NCI-H524 (cell line): ENCODE measurements at regions not wholly inside any gene's neighbourhood (a gene's known extent, or its start where the extent isn't known, plus 50 kb on each side); places are given as distances from the start of the nearest gene placed in this dataset.
"Not testable (repeated sequence)": the region's sequence is repeated elsewhere in the genome, so short reads cannot be mapped to it uniquely, and the experiment has no call there.

Experiments used
- DNase-seq, 2 experiments: peaks; one replicate each; lab custom pipeline; 2025; lab: John Stamatoyannopoulos, UW

DNA sequence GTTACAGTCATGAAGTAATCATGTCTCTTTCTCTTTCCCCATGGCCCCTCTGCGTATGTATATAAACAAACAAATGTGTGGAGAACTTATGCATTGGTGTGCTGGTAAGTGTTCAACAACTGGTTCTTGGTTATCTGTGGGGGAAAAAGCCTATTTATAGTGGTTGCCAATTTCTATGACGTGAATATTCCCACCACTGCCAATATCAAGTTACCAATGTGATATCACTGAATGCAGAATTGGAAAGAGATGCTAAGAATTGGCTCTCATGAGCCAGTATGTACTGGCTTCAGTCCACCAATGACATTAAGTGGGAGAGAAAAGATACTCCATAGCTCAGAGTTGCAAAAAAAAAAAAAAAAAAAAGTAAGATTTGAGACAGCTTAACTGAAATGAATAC is 399.7 kb downstream of the REEP3 start:
- no peak for DNase-seq

DNA sequence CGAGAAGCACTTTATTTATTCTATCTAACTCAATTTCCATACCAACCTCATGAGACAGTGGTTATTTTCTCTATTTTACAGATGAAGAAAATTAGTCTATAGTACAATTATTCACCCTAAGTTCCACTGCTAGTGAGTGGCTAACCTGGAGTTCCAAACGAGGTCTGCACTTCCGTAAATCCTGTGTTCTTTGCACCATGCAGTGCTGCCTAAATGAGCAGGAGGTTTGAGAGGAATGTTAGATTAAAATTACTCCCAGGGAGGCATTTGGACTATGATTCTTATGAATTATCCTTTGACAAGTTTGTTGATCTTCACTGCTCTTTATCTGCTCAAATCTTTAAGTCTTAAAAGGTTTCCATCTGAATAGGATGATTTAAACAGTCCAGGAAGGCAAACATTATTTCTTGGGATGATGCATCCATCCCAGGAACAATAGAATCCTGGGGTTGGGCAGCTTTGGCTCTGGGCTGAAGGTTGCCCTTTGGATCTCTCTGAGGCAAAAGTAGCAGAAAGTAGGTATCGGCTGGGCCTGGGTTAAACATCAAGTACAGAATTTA is 400.8 kb downstream of the REEP3 start:
- DNase-seq = no peak

DNA sequence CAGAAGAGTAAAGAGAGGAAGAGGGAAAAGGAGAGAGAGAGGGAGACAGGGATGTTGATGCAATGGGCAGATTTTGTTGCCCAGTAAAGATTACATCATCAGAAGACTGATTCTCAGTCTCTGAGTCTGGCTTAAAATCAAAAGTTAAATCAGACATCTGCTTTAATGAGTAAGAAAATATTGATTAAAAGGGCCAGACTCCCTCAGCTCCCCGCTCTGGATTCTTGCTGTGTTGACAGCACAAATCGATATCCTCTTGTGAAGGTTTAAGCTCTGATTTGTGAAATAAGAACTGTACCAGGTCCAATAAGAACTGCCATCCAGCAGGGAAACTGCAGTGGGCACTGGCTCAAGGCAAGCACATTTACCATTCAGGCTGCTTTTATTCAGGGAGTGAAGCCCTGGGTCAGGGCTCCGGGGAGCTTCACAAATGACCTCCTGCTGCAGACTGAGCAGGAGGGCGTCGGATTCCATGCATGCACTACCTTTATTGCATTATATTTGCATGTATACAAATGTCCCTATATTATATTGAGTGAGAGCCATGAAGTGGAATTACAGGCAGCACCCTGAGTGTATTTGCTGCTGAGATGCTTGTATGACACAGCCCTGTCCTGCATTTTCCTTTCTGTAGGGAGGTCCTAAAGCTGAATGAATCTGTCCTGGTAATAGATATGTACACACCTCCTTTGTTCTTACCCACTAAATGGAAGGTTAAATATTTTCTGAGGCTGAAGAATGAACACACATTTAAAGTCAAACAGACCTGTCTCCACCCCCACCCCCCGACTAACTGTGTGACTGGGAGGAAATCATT is 401.5 kb downstream of the REEP3 start:
- DNase-seq = no peak

DNA sequence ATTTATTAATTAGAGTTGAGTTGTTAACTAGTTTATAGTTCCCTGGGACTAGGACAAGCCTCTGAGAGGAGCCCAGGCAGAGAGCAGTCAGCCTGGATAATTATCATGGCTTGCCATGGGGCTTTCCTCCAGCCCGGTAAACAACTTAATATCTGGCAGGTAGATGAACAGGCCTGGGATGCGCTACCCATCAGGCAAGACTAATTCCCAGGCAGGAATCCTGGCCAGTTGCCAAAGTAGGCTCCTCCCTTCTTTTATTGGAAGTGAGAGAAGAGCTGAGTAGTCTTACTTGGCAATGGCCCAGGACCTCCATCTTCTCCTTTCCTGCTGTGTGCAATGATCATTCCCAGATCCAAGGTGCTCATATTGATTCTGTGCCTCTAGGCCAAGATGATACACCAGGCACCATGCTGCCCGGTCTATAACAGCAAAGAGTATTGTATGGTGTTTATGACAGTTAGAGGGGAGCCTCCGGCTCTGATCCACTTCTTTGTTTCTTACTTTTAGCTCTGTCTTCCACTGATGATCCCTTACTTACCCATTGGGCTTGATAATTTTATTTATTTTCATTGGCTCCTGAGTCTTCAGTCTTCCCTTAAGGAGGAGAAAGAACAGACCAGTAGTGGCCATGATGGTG is 408.7 kb downstream of the REEP3 start:
- peak in 1 of 2 experiments; percentile 38 for DNase-seq

DNA sequence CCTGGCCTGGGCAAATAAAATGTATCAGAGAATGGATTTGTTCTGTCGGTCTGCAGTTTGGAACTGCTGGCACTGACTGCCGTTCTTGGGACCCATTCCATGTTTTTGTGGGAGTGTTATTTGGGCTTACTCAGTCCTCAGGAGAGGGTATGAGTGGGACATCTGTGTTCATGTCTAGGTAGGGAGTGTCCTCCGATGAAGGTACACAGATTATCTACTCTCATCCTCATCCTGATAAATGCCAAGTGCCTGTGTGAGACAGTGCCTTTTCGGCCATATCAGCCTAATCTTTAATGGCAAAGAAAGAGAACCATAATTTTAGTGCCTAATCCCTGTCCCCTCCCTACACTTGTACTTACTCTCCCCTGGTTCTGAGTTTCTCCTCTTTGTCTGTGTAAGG is 409.4 kb downstream of the REEP3 start:
- DNase-seq = no peak

DNA sequence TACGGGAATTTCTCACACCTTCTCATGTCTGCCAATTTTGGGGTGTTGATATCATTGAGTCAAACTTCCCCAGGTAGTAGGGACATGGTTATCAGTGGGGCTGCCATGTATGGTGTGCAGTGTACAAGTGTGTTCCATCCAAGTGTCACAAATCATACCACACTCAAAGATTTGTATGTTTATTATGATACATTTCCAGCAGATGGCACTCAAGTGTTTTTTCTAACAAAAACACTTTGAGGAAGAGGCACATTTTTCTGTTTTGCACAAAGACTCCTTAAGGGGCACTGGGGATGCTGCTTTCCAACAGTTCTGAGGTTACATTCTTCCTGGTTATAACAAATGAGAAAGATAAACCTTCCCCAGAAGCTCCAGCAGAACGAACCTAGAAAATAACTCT is 414.5 kb downstream of the REEP3 start:
- DNase-seq = peak in 1 of 2 experiments; percentile 7

DNA sequence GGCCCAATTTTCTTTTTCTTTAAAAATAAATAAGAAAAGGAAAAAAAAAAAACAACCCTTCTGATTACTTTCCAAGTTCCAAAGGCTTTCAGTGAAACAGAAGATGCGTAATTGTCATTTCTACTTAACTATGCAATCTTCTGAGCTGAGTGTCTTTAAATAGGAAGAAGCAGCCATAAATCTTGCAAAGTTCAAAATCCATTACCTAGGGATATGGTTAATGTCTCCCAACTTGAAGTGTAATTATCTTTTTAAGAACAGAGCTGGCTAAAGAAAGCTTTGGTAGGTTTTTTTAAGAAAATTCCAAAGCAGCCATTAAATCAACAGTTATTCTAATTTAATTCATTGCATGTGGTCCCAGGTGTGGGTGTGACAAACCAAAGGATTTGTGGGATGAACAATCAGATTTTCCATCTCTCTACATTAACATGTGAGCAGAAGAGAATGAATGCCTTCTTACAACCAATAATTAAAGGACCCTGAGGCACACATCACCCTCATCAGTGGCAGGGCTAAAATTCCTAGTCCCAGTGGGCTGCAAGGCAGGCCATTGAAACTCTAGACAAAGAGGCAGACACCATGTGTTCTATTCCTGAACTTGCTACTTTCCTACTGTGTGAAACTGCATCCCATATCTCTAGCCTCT is 419.2 kb downstream of the REEP3 start:
- no peak for DNase-seq

DNA sequence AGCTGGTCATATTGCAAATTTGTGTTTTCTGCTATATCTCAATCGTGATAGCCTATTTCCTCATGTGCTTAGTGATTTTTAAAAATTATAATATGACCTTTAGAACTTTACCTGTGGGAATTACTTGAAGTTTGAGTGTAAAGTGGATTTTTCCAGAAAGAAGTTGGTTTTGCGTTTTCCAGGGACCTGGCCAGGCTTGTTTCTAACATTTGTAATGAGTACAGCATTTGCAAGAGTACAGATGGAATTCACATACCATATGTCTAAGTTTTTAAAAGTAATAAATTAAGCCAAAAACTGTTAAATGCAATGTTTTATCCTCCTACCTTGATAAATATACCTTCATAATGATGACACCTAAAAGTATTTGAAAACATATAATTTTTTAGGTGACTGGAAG is 443.2 kb downstream of the REEP3 start:
- DNase-seq = no peak

DNA sequence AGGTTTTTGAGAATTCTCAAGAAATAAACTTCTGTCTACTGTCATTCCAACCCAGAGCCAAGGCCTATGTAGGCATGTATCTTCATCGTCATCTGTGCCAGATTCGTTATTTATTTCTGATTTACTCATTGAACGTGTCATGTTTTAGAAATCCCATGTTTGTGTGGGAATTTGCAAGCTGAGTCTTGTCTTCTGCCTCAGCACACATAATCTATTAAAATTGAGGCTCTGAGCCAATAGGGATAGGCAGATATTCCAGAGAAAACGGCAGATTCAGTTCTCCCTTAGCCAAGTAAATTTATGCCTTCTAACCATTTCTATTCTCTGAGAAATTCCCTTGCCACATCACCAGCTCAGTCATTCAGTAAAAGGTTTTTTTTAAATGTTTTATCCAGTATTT is 444.6 kb downstream of the REEP3 start:
- no peak for DNase-seq

DNA sequence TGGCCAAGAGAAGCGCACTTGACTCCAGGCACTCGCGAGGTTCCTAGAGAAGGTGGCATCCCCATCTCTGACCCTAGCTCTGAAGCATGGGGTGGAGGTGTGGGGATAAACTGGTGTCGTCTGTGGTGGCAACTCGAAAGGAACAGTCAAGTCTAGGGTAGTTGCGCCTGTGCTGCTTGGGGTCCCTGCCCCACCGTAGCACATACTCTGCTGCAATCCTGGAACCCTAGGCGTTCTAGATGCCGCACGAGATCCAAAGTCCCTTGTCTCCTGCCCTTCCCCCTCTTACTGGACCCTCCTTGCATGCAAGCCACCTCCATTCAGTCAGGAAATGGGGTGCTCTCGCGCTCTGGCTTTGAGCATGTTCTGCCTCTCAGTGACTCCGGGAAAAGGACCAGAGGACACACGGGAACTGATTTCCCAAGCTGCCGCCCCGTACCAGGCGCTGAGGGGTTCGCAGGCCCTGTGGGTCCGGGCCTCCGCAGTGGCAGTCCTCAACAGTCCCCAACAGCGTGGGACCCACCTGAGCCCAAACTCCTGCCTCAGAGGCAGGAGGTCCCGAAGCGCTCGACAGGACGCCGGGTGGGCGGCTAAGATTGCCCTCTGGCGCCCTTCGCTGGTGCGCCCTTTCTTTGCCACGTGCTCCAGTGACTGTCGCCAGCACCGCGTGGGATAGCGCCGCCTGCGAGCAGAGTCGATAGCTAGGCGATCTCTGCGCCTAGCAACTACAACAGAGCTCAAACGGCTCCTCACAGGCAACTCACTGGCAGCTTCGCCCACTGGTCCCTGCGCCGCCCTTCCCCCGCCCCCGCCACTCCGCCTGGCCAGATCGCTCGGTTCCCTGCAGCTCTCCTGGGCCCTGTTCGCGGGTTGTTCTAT is 452.0 kb downstream of the REEP3 start:
- DNase-seq = no peak

DNA sequence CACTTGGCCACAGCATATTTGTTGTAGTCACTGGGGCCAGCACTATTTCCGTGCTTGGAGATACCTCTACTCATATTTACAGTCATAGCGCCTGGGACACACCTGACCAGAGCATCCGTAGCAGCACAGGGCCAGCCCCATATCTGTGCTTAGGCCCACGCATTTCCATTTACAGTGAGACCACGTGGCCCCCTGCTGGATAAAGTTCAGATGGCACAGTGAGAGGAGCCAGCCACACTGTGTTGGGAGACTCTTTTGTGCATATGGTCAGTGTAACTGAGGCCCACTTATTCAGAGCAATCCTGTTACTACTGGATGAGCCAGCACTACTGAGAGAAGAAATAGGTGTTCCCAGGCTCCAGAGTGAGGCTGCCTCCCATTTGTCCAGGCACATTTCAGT is 455.3 kb downstream of the REEP3 start:
- peak; percentile 4 to 55 for DNase-seq

DNA sequence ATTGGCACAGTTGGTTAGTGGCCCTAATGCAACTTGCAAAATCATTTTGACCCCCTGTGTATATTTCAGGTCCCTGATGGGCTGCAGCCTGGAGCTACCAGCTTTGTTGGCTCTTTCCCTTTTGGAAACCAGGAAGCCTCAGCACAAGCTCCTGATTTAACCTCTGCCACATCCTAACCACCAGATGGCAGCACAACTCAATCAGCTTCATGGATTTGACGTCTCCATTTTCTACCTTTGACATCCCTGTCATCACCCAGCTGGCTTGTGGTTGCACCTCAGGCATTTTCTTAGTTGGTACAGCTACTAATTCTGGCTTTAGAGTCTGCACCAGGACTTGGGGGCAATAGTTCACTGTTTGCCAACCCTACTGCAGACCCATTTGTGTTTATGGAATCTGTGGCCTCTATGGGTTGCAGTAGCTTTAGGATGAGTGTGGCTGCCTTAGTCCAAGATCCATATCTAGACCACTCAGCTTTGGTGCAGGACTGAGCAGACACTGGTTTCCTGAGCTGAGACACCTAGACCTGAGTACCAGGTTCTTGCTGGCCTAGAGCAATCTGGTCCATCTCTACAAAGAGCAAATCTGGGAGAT is 456.2 kb downstream of the REEP3 start:
- peak in 1 of 2 experiments; percentile 42 for DNase-seq

DNA sequence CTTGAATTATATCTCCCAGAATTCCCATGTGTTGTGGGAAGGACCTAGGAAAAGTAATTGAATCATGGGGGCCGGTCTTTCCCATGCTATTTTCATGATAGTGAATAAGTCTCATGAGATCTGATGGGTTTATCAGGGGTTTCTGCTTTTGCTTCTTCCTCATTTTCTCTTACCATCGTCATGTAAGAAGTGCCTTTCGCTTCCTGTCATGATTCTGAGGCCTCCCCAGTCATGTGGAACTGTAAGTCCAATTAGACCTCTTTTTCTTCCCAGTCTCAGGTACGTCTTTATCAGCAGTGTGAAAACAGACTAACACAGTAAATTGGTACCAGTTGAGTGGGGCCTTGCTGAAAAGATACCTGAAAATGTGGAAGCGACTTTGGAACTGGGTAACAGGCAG is 459.7 kb downstream of the REEP3 start:
- not testable (repeated sequence) for DNase-seq

DNA sequence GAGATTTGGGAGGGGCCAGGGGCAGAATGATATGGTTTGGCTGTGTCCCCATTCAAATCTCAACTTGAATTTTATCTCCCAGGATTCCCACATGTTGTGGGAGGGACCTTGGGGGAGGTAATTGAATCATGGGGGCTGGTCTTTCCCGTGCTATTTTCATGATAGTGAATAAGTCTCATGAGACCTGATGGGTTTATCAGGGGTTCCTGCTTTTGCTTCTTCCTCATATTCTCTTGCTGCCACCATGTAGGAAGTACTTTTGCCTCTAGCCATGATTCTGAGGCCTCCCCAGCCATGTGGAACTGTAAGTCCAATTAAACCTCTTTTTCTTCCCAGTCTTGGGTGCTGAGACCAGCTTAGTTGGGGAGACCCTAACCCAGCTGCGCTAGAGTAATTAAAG is 462.9 kb downstream of the REEP3 start:
- DNase-seq = not testable (repeated sequence)

DNA sequence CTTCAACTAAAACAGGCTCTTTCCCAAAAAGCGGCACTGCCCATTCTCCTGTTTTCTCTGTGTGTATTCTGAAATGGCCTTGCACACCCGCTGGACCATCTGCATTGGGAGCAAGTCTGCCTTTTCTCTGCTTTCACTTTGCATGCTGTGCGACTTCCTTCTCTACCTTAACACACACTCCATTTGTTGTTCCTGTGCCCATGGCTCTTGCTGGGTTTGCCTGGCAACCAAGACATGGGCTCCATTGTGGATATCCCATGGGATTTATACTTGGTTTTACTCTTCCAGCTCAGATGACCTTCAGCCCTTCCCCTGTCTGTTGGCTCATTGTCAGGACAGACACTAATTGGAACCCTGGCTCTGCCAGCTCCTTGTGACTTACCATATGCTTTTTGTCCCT is 465.3 kb downstream of the REEP3 start:
- DNase-seq = no peak

DNA sequence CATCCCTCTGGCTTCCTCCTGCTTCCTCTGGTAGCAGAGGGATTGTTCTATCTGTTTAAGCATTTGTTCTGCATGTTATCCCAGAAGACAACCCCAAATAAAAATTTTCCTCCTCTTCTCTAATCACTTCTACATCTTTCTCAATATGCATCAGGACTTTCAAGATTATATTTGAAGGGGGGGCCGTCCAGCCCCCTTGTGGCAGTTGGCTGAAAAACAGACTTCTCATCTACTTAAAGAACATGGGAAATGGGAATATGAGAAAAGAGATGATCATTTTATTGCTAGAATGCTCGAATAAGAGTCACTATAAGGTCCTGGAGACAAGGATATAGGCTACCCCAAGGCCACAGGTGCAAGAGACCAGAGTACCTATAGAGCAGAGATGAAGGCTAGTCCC is 466.0 kb downstream of the REEP3 start:
- no peak for DNase-seq

DNA sequence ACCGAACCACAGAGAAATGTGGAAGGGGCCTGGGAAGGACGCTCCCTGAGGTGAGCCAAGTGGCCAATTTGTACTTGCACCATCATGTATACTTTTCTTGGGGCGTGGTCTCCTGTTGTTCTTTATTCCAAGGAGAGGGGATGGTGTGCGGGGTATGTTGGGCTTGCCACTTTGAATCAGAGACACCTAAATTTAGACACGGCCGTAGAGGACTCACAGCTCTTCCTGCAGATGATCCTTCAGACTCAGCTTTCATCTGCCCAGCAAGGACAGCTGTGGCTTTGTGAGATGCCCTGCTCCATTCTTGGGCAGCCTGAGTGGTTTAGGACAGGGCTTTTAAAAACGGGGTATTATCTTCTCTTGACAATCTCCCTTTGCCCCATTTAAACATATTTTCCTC is 473.2 kb downstream of the REEP3 start:
- no peak for DNase-seq

DNA sequence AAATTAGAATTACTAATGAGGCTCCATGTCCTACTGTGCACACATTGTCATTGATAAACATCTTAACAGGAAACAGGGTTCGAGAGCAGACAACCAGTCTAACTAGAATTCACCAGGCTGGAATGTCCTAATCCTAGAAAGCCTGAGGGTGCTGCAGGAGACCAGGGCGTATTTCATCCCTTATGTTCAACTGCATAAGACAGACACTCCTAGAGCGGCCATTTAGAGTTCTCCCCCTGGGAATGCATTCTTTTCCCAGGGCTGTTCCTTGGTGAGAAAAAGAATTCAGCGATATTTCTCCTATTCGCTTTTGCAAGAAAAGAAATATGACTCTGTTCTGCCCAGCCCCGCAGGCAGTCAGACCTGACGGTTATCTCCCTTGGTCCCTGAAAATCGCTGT is 486.0 kb downstream of the REEP3 start:
- no peak for DNase-seq

DNA sequence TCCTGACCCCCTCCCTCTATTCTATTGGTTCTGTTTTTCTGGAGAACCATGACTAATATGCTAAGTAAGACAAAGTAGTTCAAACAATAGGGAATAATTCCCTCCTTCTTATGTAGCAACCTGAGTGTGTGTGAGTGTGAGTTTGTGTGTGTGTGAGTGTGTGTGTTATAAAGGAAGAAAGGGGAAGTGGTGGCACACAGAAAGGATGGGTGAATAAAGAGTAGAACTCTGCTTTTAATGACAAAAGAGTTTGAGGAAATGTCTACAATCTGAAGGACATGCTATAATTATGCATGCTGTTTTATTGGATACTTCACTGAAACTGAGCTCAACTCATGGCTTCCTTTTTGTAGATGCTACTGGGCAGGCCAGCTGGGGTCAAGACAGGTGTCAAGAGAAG is 489.5 kb downstream of the REEP3 start:
- DNase-seq = no peak

DNA sequence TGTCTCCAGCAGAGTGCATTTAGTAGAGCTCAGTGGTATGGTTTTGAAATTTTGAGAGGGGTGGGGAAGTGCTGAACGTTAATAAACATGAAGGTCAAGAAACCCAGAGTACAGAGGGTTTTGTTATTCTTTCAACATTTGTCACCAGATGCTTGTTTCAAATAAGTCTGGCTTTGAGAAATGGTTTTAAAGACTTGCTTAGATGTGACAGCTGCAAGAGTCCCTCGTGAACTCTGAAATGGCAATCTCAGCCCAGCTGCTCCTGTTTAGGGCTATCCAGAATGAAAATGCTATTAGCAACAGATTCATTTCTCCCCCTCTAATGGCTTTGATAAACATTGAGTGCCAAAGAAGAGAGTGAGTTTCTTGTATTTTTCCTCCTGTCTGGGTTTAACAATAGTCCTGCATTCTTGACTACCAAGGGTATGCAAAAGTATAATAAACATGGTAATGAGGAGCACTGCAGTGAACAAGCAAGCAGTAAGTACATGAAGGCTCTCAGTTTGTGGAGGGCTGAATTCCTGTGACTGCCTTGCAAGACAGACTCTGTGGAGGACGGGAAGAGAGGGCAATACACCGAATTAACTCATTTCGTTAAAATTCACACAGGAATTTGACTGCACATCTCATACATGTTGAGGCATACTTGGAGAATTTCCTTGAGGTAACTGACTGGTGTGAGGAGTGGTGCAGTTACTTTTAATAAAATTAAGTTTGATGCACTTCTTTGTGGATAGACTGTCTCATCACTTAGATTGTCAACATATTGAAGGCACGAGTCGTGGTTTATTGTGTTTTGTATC is 490.9 kb downstream of the REEP3 start:
- peak; percentile 24 to 76 for DNase-seq

DNA sequence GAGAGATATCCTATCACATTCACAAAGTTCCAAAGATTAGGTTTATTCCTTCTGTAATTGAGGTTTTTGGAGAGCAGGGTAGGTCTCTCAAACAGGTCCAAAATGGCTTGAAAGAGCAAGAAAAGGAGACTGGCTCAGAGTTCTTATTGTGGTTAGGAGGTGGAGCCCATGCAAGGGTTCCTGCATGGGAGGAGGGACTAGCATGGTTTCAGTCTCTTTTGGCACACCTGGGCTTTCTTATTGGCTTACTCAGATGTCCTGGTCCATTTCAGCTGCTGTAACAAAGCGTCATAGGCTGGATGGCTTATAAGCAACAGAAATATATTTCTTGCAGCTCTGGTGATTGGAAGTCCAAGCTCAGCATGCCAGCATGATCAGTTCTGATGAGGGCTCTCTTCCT is 493.1 kb downstream of the REEP3 start:
- DNase-seq = no peak
